Mesodermal cell (in vitro differentiated cells): ENCODE measurements at regions not wholly inside any gene's neighbourhood (a gene's known extent, or its start where the extent isn't known, plus 50 kb on each side); places are given as distances from the start of the nearest gene placed in this dataset.
"Not testable (repeated sequence)": the region's sequence is repeated elsewhere in the genome, so short reads cannot be mapped to it uniquely, and the experiment has no call there.

Experiments used
- H3K27ac ChIP-seq: 2 replicates; pipeline ENCODE4 v1.7.0; 2013; ENCODE audit warnings: mild to moderate bottlenecking, low read depth, low read length, moderate library complexity; ENCODE audit not compliant: severe bottlenecking
- H3K36me3 ChIP-seq: 2 replicates; pipeline ENCODE4 v1.7.1; 2013; ENCODE audit warnings: mild to moderate bottlenecking, low read length, moderate library complexity; ENCODE audit not compliant: control insufficient read depth, insufficient read depth
- H3K4me1 ChIP-seq: one replicate; pipeline ENCODE4 v1.7.1; 2013; ENCODE audit warnings: mild to moderate bottlenecking, low read length; ENCODE audit not compliant: insufficient read depth, control insufficient read depth, poor library complexity, severe bottlenecking
- H3K4me3 ChIP-seq: 2 replicates; pipeline ENCODE4 v1.7.0; 2013; ENCODE audit warnings: low read length, control low read depth, mild to moderate bottlenecking; ENCODE audit not compliant: insufficient read depth, poor library complexity, severe bottlenecking; ENCODE audit errors: extremely low read depth
- H3K9me3 ChIP-seq: 2 replicates; pipeline ENCODE4 v1.7.1; 2013; ENCODE audit warnings: mild to moderate bottlenecking, low read length, moderate library complexity; ENCODE audit not compliant: control insufficient read depth
- WGBS, 2 experiments: methylation state at CpG; one replicate each; pipeline ENCODE4 v1.1.5; 2013; ENCODE audit warnings: missing lambda C conversion rate in 2 of 2; ENCODE audit not compliant: insufficient coverage in 2 of 2; 5-methylcytosine and 5-hydroxymethylcytosine counted together

GRCh38 chr1:148370661-148371060 lies 112.4 kb downstream of the PPIAL4G start:
- 78 to 93% methylated on average over 2 to 5 of the region's 5 CpGs for WGBS, 2 experiments
- peaks cover 11% of the 10 kb centered on the region for H3K4me1 ChIP-seq
- H3K4me3 ChIP-seq: not testable (repeated sequence)

GRCh38 chr1:148367596-148367995 lies 115.5 kb downstream of the PPIAL4G start:
- Histone ChIP-seq H3K4me1 (peaks cover 5% of the 10 kb centered on the region), H3K27ac (no peak overlapping the region), H3K36me3 (no peaks in the 10 kb centered on the region), H3K4me3 (no peak overlapping the region), H3K9me3 (no peaks in the 10 kb centered on the region)
- 90 to 100% methylated on average over 2 to 3 of the region's 3 CpGs for WGBS, 2 experiments

More at GRCh38 chr1:148370661-148371060, 112.4 kb downstream of the PPIAL4G start:
- not testable (repeated sequence) for H3K36me3 ChIP-seq, H3K9me3 ChIP-seq, H3K27ac ChIP-seq

- not testable (repeated sequence) for H3K4me1 ChIP-seq, H3K9me3 ChIP-seq, H3K36me3 ChIP-seq, H3K4me3 ChIP-seq, H3K27ac ChIP-seq
- WGBS, 2 experiments: 81 to 100% methylated on average over 1 to 2 of the region's 5 CpGs
Measured at GRCh38 chr1:148366136-148366753, 116.9 kb downstream of the PPIAL4G start.

GRCh38 chr1:148365151-148365550 lies 118.0 kb downstream of the PPIAL4G start:
- not testable (repeated sequence) for H3K4me1 ChIP-seq, H3K27ac ChIP-seq, H3K36me3 ChIP-seq, H3K4me3 ChIP-seq, H3K9me3 ChIP-seq
- WGBS, 2 experiments: no CpG with 5 or more reads among the region's 2 CpGs

- H3K9me3 ChIP-seq, H3K4me3 ChIP-seq, H3K4me1 ChIP-seq, H3K36me3 ChIP-seq, H3K27ac ChIP-seq: not testable (repeated sequence)
- 95 to 100% methylated on average over 2 of the region's 3 CpGs for WGBS, 2 experiments
Measured at GRCh38 chr1:148363979-148364378, 119.1 kb downstream of the PPIAL4G start.

GRCh38 chr1:148363439-148363810 lies 119.7 kb downstream of the PPIAL4G start:
- H3K36me3 ChIP-seq: no peaks in the 10 kb centered on the region
- WGBS, 2 experiments: 100% methylated on average over 2 of the region's 2 CpGs
- H3K27ac ChIP-seq: no peak overlapping the region
- H3K4me3 ChIP-seq: no peak overlapping the region
- H3K4me1 ChIP-seq: no peaks in the 10 kb centered on the region
- no peaks in the 10 kb centered on the region for H3K9me3 ChIP-seq

GRCh38 chr1:148362626-148363438 lies 120.3 kb downstream of the PPIAL4G start:
- Histone ChIP-seq H3K36me3 (no peaks in the 10 kb centered on the region), H3K4me1 (no peaks in the 10 kb centered on the region), H3K4me3 (peak overlapping the region; percentile 8), H3K9me3 (no peaks in the 10 kb centered on the region), H3K27ac (no peak overlapping the region)
- 41 to 51% methylated on average over 19 to 23 of the region's 29 CpGs for WGBS, 2 experiments

- no peaks in the 10 kb centered on the region for H3K9me3 ChIP-seq
- no peak overlapping the region for H3K27ac ChIP-seq
- H3K4me3 ChIP-seq: peak overlapping the region; percentile 22
- no peaks in the 10 kb centered on the region for H3K36me3 ChIP-seq
- no peaks in the 10 kb centered on the region for H3K4me1 ChIP-seq
- WGBS, 2 experiments: 1 to 3% methylated on average over 8 to 13 of the region's 20 CpGs
Measured at GRCh38 chr1:148362216-148362611, 120.9 kb downstream of the PPIAL4G start.

- not testable (repeated sequence) for H3K27ac ChIP-seq, H3K9me3 ChIP-seq, H3K4me1 ChIP-seq, H3K36me3 ChIP-seq
- H3K4me3 ChIP-seq: peak overlapping the region; percentile 22
- WGBS, 2 experiments: 12 to 15% methylated on average over 22 to 28 of the region's 34 CpGs
Measured at GRCh38 chr1:148361427-148362215, 121.5 kb downstream of the PPIAL4G start.

GRCh38 chr1:148357037-148357436 lies 126.1 kb downstream of the PPIAL4G start:
- WGBS, 2 experiments: 89% methylated on average over 1 of the region's 1 CpG; no CpG with 5 or more reads in 1 of the 2 experiments
- no peaks in the 10 kb centered on the region for H3K36me3 ChIP-seq
- H3K4me3 ChIP-seq: no peak overlapping the region
- H3K9me3 ChIP-seq: no peaks in the 10 kb centered on the region
- no peak overlapping the region for H3K27ac ChIP-seq
- no peaks in the 10 kb centered on the region for H3K4me1 ChIP-seq
